Activated T-helper 17 cell treated with anti-CD3 and anti-CD28 coated beads, Interleukin-2, amount 50 U/mL, for 72 hours (primary cell): ENCODE measurements at regions not wholly inside any gene's neighbourhood (a gene's known extent, or its start where the extent isn't known, plus 50 kb on each side); places are given as distances from the start of the nearest gene placed in this dataset.

Experiments
- ATAC-seq: fragments of 150-1000 bp; cut with Tn5 transposase; replicated peaks from 2 replicates; pipeline ENCODE4 v1.10.0; 2021; ENCODE audit warnings: mild to moderate bottlenecking, moderate library complexity
- H3K27ac Mint-ChIP-seq: one replicate; pipeline ENCODE4 v1.8.0; 2022; ENCODE audit warnings: mixed read lengths
- H3K27me3 Mint-ChIP-seq: one replicate; pipeline ENCODE4 v1.8.0; 2022; ENCODE audit warnings: mixed read lengths
- H3K36me3 Mint-ChIP-seq: one replicate; pipeline ENCODE4 v1.8.0; 2022; ENCODE audit warnings: low read depth, mild to moderate bottlenecking, mixed read lengths
- H3K4me1 Mint-ChIP-seq: one replicate; pipeline ENCODE4 v1.8.0; 2022; ENCODE audit warnings: mixed read lengths
- H3K4me3 Mint-ChIP-seq: one replicate; pipeline ENCODE4 v1.8.0; 2022; ENCODE audit warnings: mild to moderate bottlenecking, mixed read lengths
- H3K9me3 Mint-ChIP-seq: one replicate; pipeline ENCODE4 v1.8.0; 2022; ENCODE audit warnings: mixed read lengths

- Mint-ChIP-seq H3K9me3 (peaks cover 4% of the 10 kb centered on the region), H3K27me3 (peaks cover 4% of the 10 kb centered on the region)
- no peak for ATAC-seq
These were observed 103.8 kb upstream of the SYNDIG1 start for GRCh38 chr20:24365670-24366069.

GRCh38 chr20:24364482-24364881 lies 104.9 kb upstream of the SYNDIG1 start:
- H3K27me3 Mint-ChIP-seq: peaks cover 9% of the 10 kb centered on the region
- no peak for ATAC-seq
- no peak overlapping the region for H3K27ac Mint-ChIP-seq
- H3K36me3 Mint-ChIP-seq: no peaks in the 10 kb centered on the region
- peaks cover 4% of the 10 kb centered on the region for H3K9me3 Mint-ChIP-seq
- no peaks in the 10 kb centered on the region for H3K4me1 Mint-ChIP-seq
- no peak overlapping the region for H3K4me3 Mint-ChIP-seq

More at GRCh38 chr20:24365670-24366069, 103.8 kb upstream of the SYNDIG1 start:
- Mint-ChIP-seq H3K36me3 (no peaks in the 10 kb centered on the region), H3K4me1 (no peaks in the 10 kb centered on the region), H3K27ac (no peak overlapping the region), H3K4me3 (no peak overlapping the region)

- H3K4me1 Mint-ChIP-seq: no peaks in the 10 kb centered on the region
- ATAC-seq: no peak
- H3K27ac Mint-ChIP-seq: no peak overlapping the region
- H3K36me3 Mint-ChIP-seq: no peaks in the 10 kb centered on the region
- H3K4me3 Mint-ChIP-seq: no peak overlapping the region
- H3K9me3 Mint-ChIP-seq: peaks cover 4% of the 10 kb centered on the region
- peaks cover 10% of the 10 kb centered on the region for H3K27me3 Mint-ChIP-seq
These were observed 106.4 kb upstream of the SYNDIG1 start for GRCh38 chr20:24363031-24363430.

GRCh38 chr20:24362080-24362479 lies 107.3 kb upstream of the SYNDIG1 start:
- H3K36me3 Mint-ChIP-seq: no peaks in the 10 kb centered on the region
- H3K27me3 Mint-ChIP-seq: peaks cover 19% of the 10 kb centered on the region
- H3K9me3 Mint-ChIP-seq: peaks cover 4% of the 10 kb centered on the region
- no peaks in the 10 kb centered on the region for H3K4me1 Mint-ChIP-seq
- no peak for ATAC-seq
- H3K4me3 Mint-ChIP-seq: no peak overlapping the region
- H3K27ac Mint-ChIP-seq: no peak overlapping the region

- no peak for ATAC-seq
- no peak overlapping the region for H3K4me3 Mint-ChIP-seq
- peaks cover 20% of the 10 kb centered on the region for H3K27me3 Mint-ChIP-seq
- no peak overlapping the region for H3K27ac Mint-ChIP-seq
- H3K9me3 Mint-ChIP-seq: peaks cover 4% of the 10 kb centered on the region
- no peaks in the 10 kb centered on the region for H3K36me3 Mint-ChIP-seq
- H3K4me1 Mint-ChIP-seq: no peaks in the 10 kb centered on the region
These were observed 107.9 kb upstream of the SYNDIG1 start for GRCh38 chr20:24361541-24361940.

GRCh38 chr20:24360531-24360930 lies 108.9 kb upstream of the SYNDIG1 start:
- Mint-ChIP-seq H3K4me3 (no peak overlapping the region), H3K9me3 (peaks cover 4% of the 10 kb centered on the region), H3K27me3 (peaks cover 20% of the 10 kb centered on the region)

GRCh38 chr20:24359321-24360027 lies 110.0 kb upstream of the SYNDIG1 start:
- H3K36me3 Mint-ChIP-seq: no peaks in the 10 kb centered on the region
- no peak for ATAC-seq
- no peaks in the 10 kb centered on the region for H3K4me1 Mint-ChIP-seq
- H3K27me3 Mint-ChIP-seq: peaks cover 20% of the 10 kb centered on the region
- no peak overlapping the region for H3K4me3 Mint-ChIP-seq
- H3K9me3 Mint-ChIP-seq: peaks cover 4% of the 10 kb centered on the region
- no peak overlapping the region for H3K27ac Mint-ChIP-seq

More at GRCh38 chr20:24360531-24360930, 108.9 kb upstream of the SYNDIG1 start:
- H3K4me1 Mint-ChIP-seq: no peaks in the 10 kb centered on the region
- ATAC-seq: no peak
- H3K36me3 Mint-ChIP-seq: no peaks in the 10 kb centered on the region
- no peak overlapping the region for H3K27ac Mint-ChIP-seq

- H3K27me3 Mint-ChIP-seq: peaks cover 20% of the 10 kb centered on the region
- no peak overlapping the region for H3K4me3 Mint-ChIP-seq
- H3K27ac Mint-ChIP-seq: no peak overlapping the region
- ATAC-seq: no peak
- peaks cover 4% of the 10 kb centered on the region for H3K9me3 Mint-ChIP-seq
- no peaks in the 10 kb centered on the region for H3K36me3 Mint-ChIP-seq
- H3K4me1 Mint-ChIP-seq: no peaks in the 10 kb centered on the region
These were observed 111.5 kb upstream of the SYNDIG1 start for GRCh38 chr20:24357931-24358330.

GRCh38 chr20:24357177-24357576 lies 112.3 kb upstream of the SYNDIG1 start:
- no peaks in the 10 kb centered on the region for H3K4me1 Mint-ChIP-seq
- no peak overlapping the region for H3K27ac Mint-ChIP-seq
- no peak overlapping the region for H3K4me3 Mint-ChIP-seq
- H3K27me3 Mint-ChIP-seq: peaks cover 20% of the 10 kb centered on the region
- no peak for ATAC-seq
- no peaks in the 10 kb centered on the region for H3K36me3 Mint-ChIP-seq
- H3K9me3 Mint-ChIP-seq: peaks cover 4% of the 10 kb centered on the region

- Mint-ChIP-seq H3K27me3 (peaks cover 11% of the 10 kb centered on the region), H3K4me3 (no peak overlapping the region), H3K9me3 (no peaks in the 10 kb centered on the region), H3K4me1 (no peaks in the 10 kb centered on the region), H3K36me3 (no peaks in the 10 kb centered on the region), H3K27ac (no peak overlapping the region)
- no peak for ATAC-seq
These were observed 116.2 kb upstream of the SYNDIG1 start for GRCh38 chr20:24353135-24353690.

- no peaks in the 10 kb centered on the region for H3K36me3 Mint-ChIP-seq
- H3K4me3 Mint-ChIP-seq: no peak overlapping the region
- H3K9me3 Mint-ChIP-seq: no peaks in the 10 kb centered on the region
- H3K27ac Mint-ChIP-seq: no peak overlapping the region
- no peaks in the 10 kb centered on the region for H3K27me3 Mint-ChIP-seq
- no peaks in the 10 kb centered on the region for H3K4me1 Mint-ChIP-seq
- ATAC-seq: no peak
These were observed 118.5 kb upstream of the SYNDIG1 start for GRCh38 chr20:24350923-24351368.

GRCh38 chr20:24341781-24342180 lies 127.6 kb upstream of the SYNDIG1 start:
- H3K4me3 Mint-ChIP-seq: no peak overlapping the region
- no peak for ATAC-seq
- H3K27me3 Mint-ChIP-seq: peaks cover 17% of the 10 kb centered on the region
- H3K9me3 Mint-ChIP-seq: no peaks in the 10 kb centered on the region
- no peaks in the 10 kb centered on the region for H3K4me1 Mint-ChIP-seq
- no peak overlapping the region for H3K27ac Mint-ChIP-seq
- no peaks in the 10 kb centered on the region for H3K36me3 Mint-ChIP-seq

- Mint-ChIP-seq H3K27ac (no peak overlapping the region), H3K36me3 (no peaks in the 10 kb centered on the region), H3K4me1 (no peaks in the 10 kb centered on the region), H3K4me3 (no peak overlapping the region), H3K27me3 (peaks cover 17% of the 10 kb centered on the region), H3K9me3 (no peaks in the 10 kb centered on the region)
- no peak for ATAC-seq
These were observed 128.5 kb upstream of the SYNDIG1 start for GRCh38 chr20:24340933-24341332.

- H3K9me3 Mint-ChIP-seq: no peaks in the 10 kb centered on the region
- no peak overlapping the region for H3K27ac Mint-ChIP-seq
- no peak overlapping the region for H3K4me3 Mint-ChIP-seq
- peaks cover 18% of the 10 kb centered on the region for H3K27me3 Mint-ChIP-seq
- ATAC-seq: no peak
- H3K4me1 Mint-ChIP-seq: no peaks in the 10 kb centered on the region
- H3K36me3 Mint-ChIP-seq: no peaks in the 10 kb centered on the region
These were observed 130.2 kb upstream of the SYNDIG1 start for GRCh38 chr20:24339210-24339641.

GRCh38 chr20:24337551-24337950 lies 131.9 kb upstream of the SYNDIG1 start:
- Mint-ChIP-seq H3K4me1 (no peaks in the 10 kb centered on the region), H3K27me3 (peaks cover 13% of the 10 kb centered on the region), H3K4me3 (no peak overlapping the region), H3K27ac (no peak overlapping the region), H3K9me3 (no peaks in the 10 kb centered on the region), H3K36me3 (no peaks in the 10 kb centered on the region)
- no peak for ATAC-seq
